ENCODE measurements at regions not wholly inside any gene's neighbourhood (a gene's known extent, or its start where the extent isn't known, plus 50 kb on each side); places are given as distances from the start of the nearest gene placed in this dataset.

DNA sequence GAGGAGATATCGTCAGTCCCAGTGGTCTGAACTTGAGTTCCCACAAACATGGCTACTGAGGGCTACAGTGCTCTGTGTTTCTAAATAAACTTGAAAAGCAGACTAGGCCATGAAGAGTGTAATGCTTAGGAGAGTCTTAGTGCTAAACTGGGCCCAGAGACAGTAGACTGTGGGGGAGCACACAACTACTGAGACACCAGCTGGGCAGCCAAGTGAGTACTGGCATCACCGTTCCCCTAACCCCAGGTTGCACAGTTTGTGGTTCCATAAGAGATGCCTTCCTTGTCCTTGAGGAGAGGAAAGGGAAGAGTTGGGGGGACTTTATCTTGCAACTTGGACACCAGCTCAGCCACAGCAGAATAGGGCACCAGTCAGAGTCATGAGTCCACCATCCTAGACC lies 172.1 kb upstream of the DMRTA1 start:
- POLR2A ChIA-PET: no interaction called here
- Mint-ChIP-seq H3K4me3 (no peak overlapping the region), H3K27me3 (peaks cover 20% of the 10 kb centered on the region)

DNA sequence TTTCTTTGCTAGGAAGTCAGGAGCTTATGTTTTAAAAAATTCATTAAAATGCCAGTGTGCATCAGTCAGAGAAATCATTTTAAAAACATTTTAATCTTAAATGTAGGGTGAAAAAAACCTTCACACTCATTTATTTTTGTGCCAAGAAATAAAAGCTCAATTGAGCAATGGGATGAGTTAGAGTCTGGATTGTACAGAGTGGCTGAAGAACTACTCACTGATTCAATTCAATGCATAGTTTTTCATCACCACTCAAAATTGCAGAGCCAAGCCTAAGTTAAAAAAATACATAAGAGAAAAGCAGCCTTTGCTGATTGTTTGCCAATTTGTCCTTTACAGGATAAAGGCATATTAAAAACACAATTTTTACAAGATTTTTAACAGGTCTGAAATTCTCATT lies 168.2 kb upstream of the DMRTA1 start:
- no peak overlapping the region for H3K4me2 ChIP-seq (replicated peaks; ENCODE audit: low read depth, low read length, poor library complexity, severe bottlenecking)
- Mint-ChIP-seq H3K27ac (no peak overlapping the region), H3K27me3 (peaks cover 11% of the 10 kb centered on the region), H3K4me3 (no peak overlapping the region), H3K9me3 (ENCODE audit: insufficient read depth) (no peaks in the 10 kb centered on the region), H3K4me1 (no peaks in the 10 kb centered on the region)
- DNase-seq (no peak), ATAC-seq (ENCODE audit: low read depth) (no peak)
- intact Hi-C loops (cut with micrococcal nuclease): no loop called here
- H3K27ac ChIP-seq (ENCODE audit: low read length in 2 of 2): no peak overlapping the region
- no peaks in the 10 kb centered on the region for H3K36me3 ChIP-seq (replicated peaks in 1 of 2; ENCODE audit: control extremely low read depth in 1 of 2, control insufficient read depth in 1 of 2, extremely low read depth in 1 of 2, insufficient read depth in 2 of 2, low read length in 1 of 2)
- no peaks in the 10 kb centered on the region for H3K9me3 ChIP-seq (ENCODE audit: control extremely low read depth in 1 of 3, control insufficient read depth in 2 of 3, insufficient read depth in 1 of 3, low read length in 2 of 3)
- H2AFZ ChIP-seq (ENCODE audit: insufficient read depth, low read depth, low read length, poor library complexity, severe bottlenecking): no peak overlapping the region
- ChIA-PET CTCF (no interaction called here), POLR2A (no interaction called here)
- TF ChIP-seq, protein P1, sequence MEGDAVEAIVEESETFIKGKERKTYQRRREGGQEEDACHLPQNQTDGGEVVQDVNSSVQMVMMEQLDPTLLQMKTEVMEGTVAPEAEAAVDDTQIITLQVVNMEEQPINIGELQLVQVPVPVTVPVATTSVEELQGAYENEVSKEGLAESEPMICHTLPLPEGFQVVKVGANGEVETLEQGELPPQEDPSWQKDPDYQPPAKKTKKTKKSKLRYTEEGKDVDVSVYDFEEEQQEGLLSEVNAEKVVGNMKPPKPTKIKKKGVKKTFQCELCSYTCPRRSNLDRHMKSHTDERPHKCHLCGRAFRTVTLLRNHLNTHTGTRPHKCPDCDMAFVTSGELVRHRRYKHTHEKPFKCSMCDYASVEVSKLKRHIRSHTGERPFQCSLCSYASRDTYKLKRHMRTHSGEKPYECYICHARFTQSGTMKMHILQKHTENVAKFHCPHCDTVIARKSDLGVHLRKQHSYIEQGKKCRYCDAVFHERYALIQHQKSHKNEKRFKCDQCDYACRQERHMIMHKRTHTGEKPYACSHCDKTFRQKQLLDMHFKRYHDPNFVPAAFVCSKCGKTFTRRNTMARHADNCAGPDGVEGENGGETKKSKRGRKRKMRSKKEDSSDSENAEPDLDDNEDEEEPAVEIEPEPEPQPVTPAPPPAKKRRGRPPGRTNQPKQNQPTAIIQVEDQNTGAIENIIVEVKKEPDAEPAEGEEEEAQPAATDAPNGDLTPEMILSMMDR (IDR thresholded peaks at IDR 0.05): no peak
- TF ChIP-seq EZH2 (IDR thresholded peaks at IDR 0.05; ENCODE audit: borderline replicate concordance, insufficient read depth, low read depth, low read length, poor library complexity, severe bottlenecking): no peak
- no peak overlapping the region for H3K9ac ChIP-seq (ENCODE audit: low read length)
- H3K27me3 ChIP-seq (replicated peaks in 1 of 4; ENCODE audit: control extremely low read depth in 1 of 4, control insufficient read depth in 3 of 4, insufficient read depth in 4 of 4, low read length in 3 of 4): no peaks in the 10 kb centered on the region
- H4K20me1 ChIP-seq (ENCODE audit: control insufficient read depth, insufficient read depth, low read length, poor library complexity, severe bottlenecking): no peaks in the 10 kb centered on the region
- no peaks in the 10 kb centered on the region for H3K4me1 ChIP-seq (ENCODE audit: control insufficient read depth in 2 of 2, insufficient read depth in 2 of 2, low read length in 2 of 2)
- no peak overlapping the region for H3K4me3 ChIP-seq (ENCODE audit: control extremely low read depth in 1 of 5, extremely low read depth in 1 of 5, insufficient read depth in 1 of 5, low read depth in 2 of 5, low read length in 4 of 5)
- H3K79me2 ChIP-seq (ENCODE audit: control insufficient read depth, insufficient read depth, low read length): no peaks in the 10 kb centered on the region

More for the DNA sequence above, 172.1 kb upstream of the DMRTA1 start:
- H3K4me1 Mint-ChIP-seq: no peaks in the 10 kb centered on the region
- intact Hi-C loops (cut with micrococcal nuclease): no loop called here
- Histone ChIP-seq H3K4me2 (replicated peaks; ENCODE audit: low read depth, low read length, poor library complexity, severe bottlenecking) (no peak overlapping the region), H4K20me1 (ENCODE audit: control insufficient read depth, insufficient read depth, low read length, poor library complexity, severe bottlenecking) (no peaks in the 10 kb centered on the region), H3K4me1 (ENCODE audit: control insufficient read depth in 2 of 2, insufficient read depth in 2 of 2, low read length in 2 of 2) (no peaks in the 10 kb centered on the region), H2AFZ (ENCODE audit: insufficient read depth, low read depth, low read length, poor library complexity, severe bottlenecking) (no peak overlapping the region), H3K27me3 (replicated peaks in 1 of 4; ENCODE audit: control extremely low read depth in 1 of 4, control insufficient read depth in 3 of 4, insufficient read depth in 4 of 4, low read length in 3 of 4) (peaks cover 0 to 3% (median under 1%) of the 10 kb centered on the region in 4 experiments), H3K27ac (ENCODE audit: low read length in 2 of 2) (no peak overlapping the region), H3K79me2 (ENCODE audit: control insufficient read depth, insufficient read depth, low read length) (no peaks in the 10 kb centered on the region), H3K36me3 (replicated peaks in 1 of 2; ENCODE audit: control extremely low read depth in 1 of 2, control insufficient read depth in 1 of 2, extremely low read depth in 1 of 2, insufficient read depth in 2 of 2, low read length in 1 of 2) (no peaks in the 10 kb centered on the region), H3K9me3 (ENCODE audit: control extremely low read depth in 1 of 3, control insufficient read depth in 2 of 3, insufficient read depth in 1 of 3, low read length in 2 of 3) (no peaks in the 10 kb centered on the region), H3K4me3 (ENCODE audit: control extremely low read depth in 1 of 5, extremely low read depth in 1 of 5, insufficient read depth in 1 of 5, low read depth in 2 of 5, low read length in 4 of 5) (no peak overlapping the region), H3K9ac (ENCODE audit: low read length) (no peak overlapping the region)
- DNase-seq (no peak), ATAC-seq (ENCODE audit: low read depth) (no peak)
- H3K9me3 Mint-ChIP-seq (ENCODE audit: insufficient read depth): no peaks in the 10 kb centered on the region
- no peak overlapping the region for H3K27ac Mint-ChIP-seq
- CTCF ChIA-PET: no interaction called here
- TF ChIP-seq, protein P1 (IDR thresholded peaks at IDR 0.05): no peak
- no peak for TF ChIP-seq EZH2 (IDR thresholded peaks at IDR 0.05; ENCODE audit: borderline replicate concordance, insufficient read depth, low read depth, low read length, poor library complexity, severe bottlenecking)
- 94% methylated on average over 2 of the region's 2 CpGs for WGBS (ENCODE audit: insufficient coverage)
